Stomach (tissue), 8 donors: ENCODE measurements at regions not wholly inside any gene's neighbourhood (a gene's known extent, or its start where the extent isn't known, plus 50 kb on each side); places are given as distances from the start of the nearest gene placed in this dataset.

ENCODE experiments used
- DNase-seq, 2 donors: peaks; one replicate each; pipeline versions ENCODE4 v3.0.0 to v3.0.0-alpha.2; 2013 to 2019
- H3K27ac ChIP-seq, 5 donors: fragments of 200-600 bp in 4 of 5; sonication (generic) in 4 of 5; one replicate each; pipeline ENCODE4 v1.5.1; 2013 to 2019; ENCODE audit warnings: mild to moderate bottlenecking in 1 of 5, moderate library complexity in 1 of 5
- H3K27me3 ChIP-seq, 3 donors: fragments of 200-600 bp; sonication (generic); one replicate each; pipeline ENCODE4 v1.5.1; 2017 to 2019; ENCODE audit warnings: mixed run types in 1 of 3
- H3K36me3 ChIP-seq, 4 donors: fragments of 200-600 bp; sonication (generic); 1 replicate in 3 of 4; 2 replicates in 1 of 4; pipeline ENCODE4 v1.5.1; 2016 to 2019
- H3K4me1 ChIP-seq, 4 donors: fragments of 200-600 bp; sonication (generic); one replicate each; pipeline ENCODE4 v1.5.1; 2016 to 2019
- H3K4me3 ChIP-seq, 4 donors: fragments of 200-600 bp; sonication (generic) in 3 of 4; one replicate each; pipeline ENCODE4 v1.5.1; 2016 to 2019; ENCODE audit warnings: mild to moderate bottlenecking in 1 of 4
- H3K9me3 ChIP-seq, 4 donors: fragments of 200-600 bp; sonication (generic); one replicate each; pipeline ENCODE4 v1.5.1; 2016 to 2019
- CTCF ChIP-seq, 7 experiments: fragments of 450-650 bp in 4 of 7; fragments of 200-600 bp in 3 of 7; sonication (generic) in 3 of 7; IDR thresholded peaks; one replicate each; pipeline ENCODE4 v1.5.1; 2016 to 2019; ENCODE audit warnings: antibody characterized with exemption in 7 of 7, control low read depth in 2 of 7, mild to moderate bottlenecking in 1 of 7
- EP300 ChIP-seq: sonication (generic); formaldehyde crosslinking; IDR thresholded peaks from one replicate; pipeline ENCODE4 v1.6.1; 2017; ENCODE audit warnings: antibody characterized with exemption
- POLR2A ChIP-seq, 4 donors: fragments of 450-650 bp; IDR thresholded peaks; one replicate each; pipeline ENCODE4 v1.6.1; 2016; ENCODE audit warnings: antibody characterized with exemption in 4 of 4, control low read depth in 2 of 4, mild to moderate bottlenecking in 1 of 4, moderate library complexity in 1 of 4
- POLR2AphosphoS5 ChIP-seq, 3 donors: sonication (generic); formaldehyde crosslinking; IDR thresholded peaks; one replicate each; pipeline ENCODE4 v1.6.1; 2016; ENCODE audit warnings: antibody characterized with exemption in 3 of 3
- WGBS, 5 donors: extraction: QIAGEN DNeasy Blood & Tissue Kit in 3 of 5; methylation state at CpG; one replicate each; pipeline versions ENCODE4 v1.1.5 to v1.1.7; 2013 to 2018; 5-methylcytosine and 5-hydroxymethylcytosine counted together
- intact Hi-C: fragments of 100-400 bp; cut with DNase I; formaldehyde crosslinking; loops from one replicate; pipeline ENCODE4 v1.15.1; 2023; ENCODE audit warnings: low total_unique reads
- donor health status: healthy with polysubstance abuse.
- donor health status: Bipolar disorder and iron deficiency.
- donor health status: healthy.

- no peak for DNase-seq
- Histone ChIP-seq H3K4me3 (no peak overlapping the region), H3K27ac (no peak overlapping the region), H3K9me3 (no peaks in the 10 kb centered on the region), H3K36me3 (no peaks in the 10 kb centered on the region), H3K27me3 (no peaks in the 10 kb centered on the region), H3K4me1 (no peaks in the 10 kb centered on the region)
- 71 to 82% (median 77%) methylated on average over 3 of the region's 3 CpGs for WGBS, 5 donors
- intact Hi-C loops, result no loop called here
- TF ChIP-seq CTCF (IDR thresholded peaks at IDR 0.05) (no peak), POLR2A (IDR thresholded peaks at IDR 0.05) (no peak), POLR2AphosphoS5 (IDR thresholded peaks at IDR 0.05) (no peak), EP300 (no peak)
These were observed 541.8 kb upstream of the KLF12 start for GRCh38 chr13:74675972-74676371.

- no peak for DNase-seq
- no peak overlapping the region for H3K27ac ChIP-seq
- no peaks in the 10 kb centered on the region for H3K36me3 ChIP-seq
- intact Hi-C loops, result no loop called here
- 60 to 67% (median 65%) methylated on average over 5 of the region's 5 CpGs for WGBS, 5 donors
- H3K4me1 ChIP-seq, result no peaks in the 10 kb centered on the region
- no peak overlapping the region for H3K4me3 ChIP-seq
- no peaks in the 10 kb centered on the region for H3K27me3 ChIP-seq
- TF ChIP-seq POLR2A (IDR thresholded peaks at IDR 0.05), result no peak
- TF ChIP-seq CTCF (IDR thresholded peaks at IDR 0.05), result no peak
- no peak for TF ChIP-seq EP300
- no peak for TF ChIP-seq POLR2AphosphoS5 (IDR thresholded peaks at IDR 0.05)
- H3K9me3 ChIP-seq, result no peaks in the 10 kb centered on the region
These were observed 541.0 kb upstream of the KLF12 start for GRCh38 chr13:74675182-74675581.

- Histone ChIP-seq H3K9me3 (no peaks in the 10 kb centered on the region), H3K27ac (no peak overlapping the region), H3K4me3 (no peak overlapping the region), H3K36me3 (no peaks in the 10 kb centered on the region), H3K27me3 (no peaks in the 10 kb centered on the region), H3K4me1 (no peaks in the 10 kb centered on the region)
- DNase-seq, result no peak
- intact Hi-C loops, result no loop called here
- no peak for TF ChIP-seq POLR2A (IDR thresholded peaks at IDR 0.05)
- TF ChIP-seq EP300, result no peak
- TF ChIP-seq POLR2AphosphoS5 (IDR thresholded peaks at IDR 0.05), result no peak
- no peak for TF ChIP-seq CTCF (IDR thresholded peaks at IDR 0.05)
- 65 to 92% (median 85%) methylated on average over 1 of the region's 1 CpG for WGBS, 5 donors
These were observed 540.5 kb upstream of the KLF12 start for GRCh38 chr13:74674720-74675119.

GRCh38 chr13:74669149-74669548 lies 534.9 kb upstream of the KLF12 start:
- Histone ChIP-seq H3K36me3 (no peaks in the 10 kb centered on the region), H3K4me3 (no peak overlapping the region), H3K4me1 (no peaks in the 10 kb centered on the region), H3K9me3 (no peaks in the 10 kb centered on the region), H3K27me3 (no peaks in the 10 kb centered on the region), H3K27ac (no peak overlapping the region)
- intact Hi-C loops, result no loop called here
- DNase-seq, result no peak
- TF ChIP-seq EP300, result no peak
- TF ChIP-seq CTCF (IDR thresholded peaks at IDR 0.05), result no peak
- no peak for TF ChIP-seq POLR2AphosphoS5 (IDR thresholded peaks at IDR 0.05)
- TF ChIP-seq POLR2A (IDR thresholded peaks at IDR 0.05), result no peak
